WERI-Rb-1 (cell line): ENCODE measurements at regions not wholly inside any gene's neighbourhood (a gene's known extent, or its start where the extent isn't known, plus 50 kb on each side); places are given as distances from the start of the nearest gene placed in this dataset.

ENCODE experiments used
- DNase-seq: peaks from one replicate; pipeline ENCODE4 v3.0.0-alpha.2; 2020
- H3K27ac ChIP-seq: fragments of 250-450 bp; sonication (Bioruptor Pico); 2 replicates; pipeline ENCODE4 v1.5.1; 2020; ENCODE audit warnings: mild to moderate bottlenecking, moderate library complexity
- H3K27me3 ChIP-seq: fragments of 250-450 bp; sonication (Bioruptor Pico); 2 replicates; pipeline ENCODE4 v1.5.1; 2021; ENCODE audit warnings: mild to moderate bottlenecking, low read depth, moderate library complexity; ENCODE audit not compliant: insufficient read depth, severe bottlenecking
- H3K36me3 ChIP-seq: fragments of 250-450 bp; sonication (Bioruptor Pico); 2 replicates; pipeline ENCODE4 v1.5.1; 2020; ENCODE audit warnings: mild to moderate bottlenecking, moderate library complexity
- H3K4me3 ChIP-seq: 2 replicates; pipeline ENCODE4 v1.5.1; 2011; ENCODE audit warnings: low read depth, mild to moderate bottlenecking, control low read depth, low read length
- H3K9me3 ChIP-seq: fragments of 250-450 bp; sonication (Bioruptor Pico); 2 replicates; pipeline ENCODE4 v1.5.1; 2021; ENCODE audit warnings: mild to moderate bottlenecking, moderate library complexity; ENCODE audit not compliant: severe bottlenecking
- CTCF ChIP-seq: IDR thresholded peaks from 2 replicates; pipeline ENCODE4 v1.5.1; 2011; ENCODE audit warnings: low read depth, mild to moderate bottlenecking, control low read depth, inconsistent platforms, low read length

DNA sequence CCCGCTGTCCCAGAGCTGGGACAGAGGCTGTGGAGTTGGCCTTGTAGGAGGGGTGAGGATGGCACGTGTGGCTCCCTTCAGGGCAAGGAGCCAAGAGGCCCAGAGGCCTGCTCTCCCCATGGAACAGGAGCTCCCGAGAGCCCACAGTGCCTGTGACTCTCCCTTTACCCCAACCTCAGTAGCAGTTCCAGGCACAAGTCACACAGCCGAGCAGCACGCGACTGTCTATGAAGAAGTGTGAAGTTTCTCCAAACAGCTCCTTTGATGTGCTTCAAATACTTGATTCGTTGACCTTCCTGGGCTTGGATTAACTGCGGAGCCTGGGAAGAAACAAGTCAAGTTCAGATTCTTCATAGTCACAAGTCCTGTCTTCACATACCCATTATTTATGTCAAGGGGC, 208.7 kb downstream of the IRX2 start:
- DNase-seq: no peak
- Histone ChIP-seq H3K36me3 (no peaks in the 10 kb centered on the region), H3K4me3 (no peak overlapping the region), H3K27ac (no peak overlapping the region), H3K9me3 (peaks cover 2% of the 10 kb centered on the region), H3K27me3 (peaks cover 38% of the 10 kb centered on the region)
- no peak for TF ChIP-seq CTCF

GRCh38 chr5:2542026-2542425, 209.5 kb downstream of the IRX2 start:
- H3K9me3 ChIP-seq: peaks cover 2% of the 10 kb centered on the region
- H3K27ac ChIP-seq: no peak overlapping the region
- H3K4me3 ChIP-seq: no peak overlapping the region
- TF ChIP-seq CTCF: no peak
- H3K36me3 ChIP-seq: no peaks in the 10 kb centered on the region
- no peak for DNase-seq
- peaks cover 35% of the 10 kb centered on the region for H3K27me3 ChIP-seq

DNA sequence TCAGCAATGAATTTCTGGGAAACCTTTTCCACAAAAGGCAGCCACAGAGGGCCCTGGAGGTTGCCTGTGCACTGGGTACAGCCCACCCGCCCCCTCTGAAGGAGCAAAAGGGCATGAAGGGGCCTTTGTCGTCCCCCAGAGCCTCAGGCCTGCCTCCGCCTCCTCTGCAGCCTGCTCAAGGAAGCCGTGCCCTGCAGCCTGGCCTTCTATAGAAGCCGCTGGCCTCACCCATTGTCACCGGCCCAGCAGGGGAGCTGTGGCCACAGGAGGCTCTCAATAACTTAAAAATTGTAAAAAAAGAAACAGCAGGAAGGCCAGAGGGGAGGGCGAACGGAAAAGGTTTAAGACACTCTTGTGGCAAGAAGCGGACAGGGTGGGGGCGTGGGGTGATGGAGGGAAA, 213.3 kb downstream of the IRX2 start:
- Histone ChIP-seq H3K4me3 (no peak overlapping the region), H3K36me3 (no peaks in the 10 kb centered on the region), H3K27ac (no peak overlapping the region), H3K27me3 (peaks cover 17% of the 10 kb centered on the region), H3K9me3 (peaks cover 7% of the 10 kb centered on the region)
- DNase-seq: no peak
- no peak for TF ChIP-seq CTCF

- Histone ChIP-seq H3K27me3 (peaks cover 16% of the 10 kb centered on the region), H3K9me3 (peaks cover 7% of the 10 kb centered on the region), H3K27ac (no peak overlapping the region), H3K36me3 (no peaks in the 10 kb centered on the region), H3K4me3 (no peak overlapping the region)
- no peak for TF ChIP-seq CTCF
- DNase-seq: no peak
These were observed 213.9 kb downstream of the IRX2 start for GRCh38 chr5:2537378-2538145.

DNA sequence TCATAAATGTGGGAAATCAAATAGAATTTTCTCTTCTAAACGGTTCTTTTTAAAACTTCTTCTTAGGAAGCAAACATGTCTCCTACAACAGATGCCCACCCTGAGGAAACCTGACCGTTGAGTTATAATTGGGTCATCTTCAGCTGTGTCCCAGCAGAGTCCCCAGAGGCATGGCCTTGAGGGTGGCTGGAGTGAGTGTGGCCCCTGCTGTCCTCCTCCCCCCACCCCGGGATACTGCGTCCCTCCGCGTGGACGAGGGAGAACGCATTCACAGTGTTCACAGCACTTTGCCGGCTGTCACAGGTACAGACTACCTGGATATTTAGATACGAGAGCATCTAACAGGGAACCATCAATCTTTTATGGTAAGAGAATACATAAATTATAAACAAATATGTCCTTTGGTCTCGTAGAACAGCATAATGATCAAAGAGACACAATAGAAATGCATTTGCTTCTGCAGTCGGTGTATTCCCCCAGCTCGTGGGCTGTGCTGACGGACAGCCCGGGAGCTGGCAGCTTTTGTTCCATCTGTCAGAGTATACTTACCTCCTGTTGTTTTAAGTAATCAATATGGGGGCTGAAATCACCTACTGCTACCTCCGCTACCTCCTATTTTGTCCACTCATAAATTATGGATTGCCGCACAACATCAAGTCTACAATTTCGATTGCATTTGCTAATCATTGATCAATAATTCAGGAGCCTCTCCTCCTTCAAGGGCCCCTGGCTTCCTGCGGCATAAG, 214.7 kb downstream of the IRX2 start:
- Histone ChIP-seq H3K36me3 (no peaks in the 10 kb centered on the region), H3K27me3 (peaks cover 16% of the 10 kb centered on the region), H3K9me3 (peaks cover 7% of the 10 kb centered on the region), H3K4me3 (peak overlapping the region; percentile 12), H3K27ac (no peak overlapping the region)
- DNase-seq: peak; percentile 37
- no peak for TF ChIP-seq CTCF
